ENCODE measurements at regions not wholly inside any gene's neighbourhood (a gene's known extent, or its start where the extent isn't known, plus 50 kb on each side); places are given as distances from the start of the nearest gene placed in this dataset.

- POLR2A ChIA-PET = no interaction called here
- H3K4me1 Mint-ChIP-seq = no peaks in the 10 kb centered on the region
- no peak overlapping the region for H3K27ac Mint-ChIP-seq
- no peak for DNase-seq
- H3K4me3 Mint-ChIP-seq = no peak overlapping the region
- no peaks in the 10 kb centered on the region for H3K36me3 Mint-ChIP-seq (ENCODE audit: low read depth)
- H3K9me3 Mint-ChIP-seq = no peaks in the 10 kb centered on the region
- peaks cover 19% of the 10 kb centered on the region for H3K27me3 Mint-ChIP-seq
- CTCF ChIA-PET = no interaction called here
Observed at GRCh38 chr9:99472240-99472915, 250.3 kb downstream of the SEC61B start.

GRCh38 chr9:99472916-99473245 is 250.8 kb downstream of the SEC61B start:
- peaks cover 16% of the 10 kb centered on the region for H3K27me3 Mint-ChIP-seq
- H3K4me3 Mint-ChIP-seq = no peak overlapping the region
- no peak overlapping the region for H3K27ac Mint-ChIP-seq
- no peaks in the 10 kb centered on the region for H3K36me3 Mint-ChIP-seq (ENCODE audit: low read depth)
- H3K9me3 Mint-ChIP-seq = no peaks in the 10 kb centered on the region
- ChIA-PET POLR2A (no interaction called here), CTCF (no interaction called here)
- H3K4me1 Mint-ChIP-seq = no peaks in the 10 kb centered on the region
- no peak for DNase-seq

GRCh38 chr9:99474186-99474585 is 252.1 kb downstream of the SEC61B start:
- Mint-ChIP-seq H3K9me3 (no peaks in the 10 kb centered on the region), H3K4me1 (no peaks in the 10 kb centered on the region), H3K4me3 (no peak overlapping the region), H3K36me3 (ENCODE audit: low read depth) (no peaks in the 10 kb centered on the region), H3K27me3 (peaks cover 16% of the 10 kb centered on the region), H3K27ac (no peak overlapping the region)
- ChIA-PET CTCF (no interaction called here), POLR2A (interaction anchor here (0.6 kb wide), 1 partner anchor 14 kb away, joined by 4 read pairs; no protein-coding TSS in a partner anchor)
- no peak for DNase-seq

- POLR2A ChIA-PET = no interaction called here
- Mint-ChIP-seq H3K36me3 (ENCODE audit: low read depth) (no peaks in the 10 kb centered on the region), H3K27ac (no peak overlapping the region), H3K9me3 (no peaks in the 10 kb centered on the region), H3K4me3 (no peak overlapping the region), H3K4me1 (no peaks in the 10 kb centered on the region), H3K27me3 (peaks cover 16% of the 10 kb centered on the region)
- CTCF ChIA-PET = no interaction called here
- no peak for DNase-seq
Observed at GRCh38 chr9:99475401-99476065, 253.5 kb downstream of the SEC61B start.

- H3K9me3 Mint-ChIP-seq = no peaks in the 10 kb centered on the region
- no peak for DNase-seq
- H3K27ac Mint-ChIP-seq = no peak overlapping the region
- no peaks in the 10 kb centered on the region for H3K36me3 Mint-ChIP-seq (ENCODE audit: low read depth)
- CTCF ChIA-PET = interaction anchor here (1.4 kb wide), 1 partner anchor 10 kb away, joined by 4 read pairs; no protein-coding TSS in a partner anchor
- H3K27me3 Mint-ChIP-seq = peaks cover 17% of the 10 kb centered on the region
- H3K4me1 Mint-ChIP-seq = no peaks in the 10 kb centered on the region
- no peak overlapping the region for H3K4me3 Mint-ChIP-seq
- POLR2A ChIA-PET = no interaction called here
Observed at GRCh38 chr9:99478469-99479027, 256.5 kb downstream of the SEC61B start.

GRCh38 chr9:99479929-99480328 is 257.8 kb downstream of the SEC61B start:
- H3K9me3 Mint-ChIP-seq = no peaks in the 10 kb centered on the region
- H3K4me1 Mint-ChIP-seq = no peaks in the 10 kb centered on the region
- H3K4me3 Mint-ChIP-seq = no peak overlapping the region
- POLR2A ChIA-PET = no interaction called here
- H3K27ac Mint-ChIP-seq = no peak overlapping the region
- CTCF ChIA-PET = interaction anchor here (1.3 to 1.4 kb wide), 2 partner anchors 9 to 17 kb away, joined by 4 to 5 read pairs; no protein-coding TSS in a partner anchor
- no peaks in the 10 kb centered on the region for H3K36me3 Mint-ChIP-seq (ENCODE audit: low read depth)
- no peak for DNase-seq
- H3K27me3 Mint-ChIP-seq = peaks cover 21% of the 10 kb centered on the region

GRCh38 chr9:99485459-99485858 is 263.4 kb downstream of the SEC61B start:
- Mint-ChIP-seq H3K27me3 (peaks cover 25% of the 10 kb centered on the region), H3K4me3 (no peak overlapping the region), H3K36me3 (ENCODE audit: low read depth) (no peaks in the 10 kb centered on the region), H3K27ac (no peak overlapping the region), H3K9me3 (no peaks in the 10 kb centered on the region), H3K4me1 (no peaks in the 10 kb centered on the region)
- no peak for DNase-seq
- ChIA-PET POLR2A (no interaction called here), CTCF (no interaction called here)

GRCh38 chr9:99486684-99487083 is 264.6 kb downstream of the SEC61B start:
- DNase-seq = no peak
- Mint-ChIP-seq H3K4me3 (no peak overlapping the region), H3K27ac (no peak overlapping the region), H3K9me3 (no peaks in the 10 kb centered on the region), H3K27me3 (peaks cover 24% of the 10 kb centered on the region), H3K4me1 (peaks cover under 1% of the 10 kb centered on the region), H3K36me3 (ENCODE audit: low read depth) (no peaks in the 10 kb centered on the region)
- POLR2A ChIA-PET = no interaction called here
- CTCF ChIA-PET = interaction anchor here (0.6 to 0.7 kb wide), 2 partner anchors 21 to 481 kb away, joined by 3 to 5 read pairs; no protein-coding TSS in a partner anchor

- no peak overlapping the region for H3K4me3 Mint-ChIP-seq
- H3K27ac Mint-ChIP-seq = no peak overlapping the region
- H3K4me1 Mint-ChIP-seq = peaks cover 4% of the 10 kb centered on the region
- CTCF ChIA-PET = interaction anchor here (1.4 kb wide), 1 partner anchor 9 kb away, joined by 4 read pairs; no protein-coding TSS in a partner anchor
- H3K36me3 Mint-ChIP-seq (ENCODE audit: low read depth) = no peaks in the 10 kb centered on the region
- no peak for DNase-seq
- POLR2A ChIA-PET = interaction anchor here (0.5 kb wide), 1 partner anchor 14 kb away, joined by 4 read pairs; no protein-coding TSS in a partner anchor
- peaks cover 25% of the 10 kb centered on the region for H3K27me3 Mint-ChIP-seq
- no peaks in the 10 kb centered on the region for H3K9me3 Mint-ChIP-seq
Observed at GRCh38 chr9:99488131-99489059, 266.3 kb downstream of the SEC61B start.

- CTCF ChIA-PET = interaction anchor here (0.6 to 1.4 kb wide), 2 partner anchors 10 to 225 kb away, joined by 3 to 4 read pairs; no protein-coding TSS in a partner anchor
- no peak for DNase-seq
- POLR2A ChIA-PET = no interaction called here
- no peak overlapping the region for H3K27ac Mint-ChIP-seq
- H3K36me3 Mint-ChIP-seq (ENCODE audit: low read depth) = no peaks in the 10 kb centered on the region
- H3K4me1 Mint-ChIP-seq = peaks cover 4% of the 10 kb centered on the region
- H3K4me3 Mint-ChIP-seq = no peak overlapping the region
- peaks cover 19% of the 10 kb centered on the region for H3K27me3 Mint-ChIP-seq
- no peaks in the 10 kb centered on the region for H3K9me3 Mint-ChIP-seq
Observed at GRCh38 chr9:99489060-99489413, 267.0 kb downstream of the SEC61B start.

- Mint-ChIP-seq H3K9me3 (no peaks in the 10 kb centered on the region), H3K27me3 (peaks cover 18% of the 10 kb centered on the region), H3K4me1 (peaks cover 4% of the 10 kb centered on the region), H3K4me3 (no peak overlapping the region), H3K27ac (no peak overlapping the region), H3K36me3 (ENCODE audit: low read depth) (no peaks in the 10 kb centered on the region)
- POLR2A ChIA-PET = interaction anchor here (0.6 kb wide), 1 partner anchor 129 kb away, joined by 3 read pairs; no protein-coding TSS in a partner anchor
- no peak for DNase-seq
- CTCF ChIA-PET = no interaction called here
Observed at GRCh38 chr9:99490729-99491128, 268.6 kb downstream of the SEC61B start.

- Mint-ChIP-seq H3K9me3 (no peaks in the 10 kb centered on the region), H3K27ac (no peak overlapping the region), H3K36me3 (ENCODE audit: low read depth) (no peaks in the 10 kb centered on the region), H3K4me3 (no peak overlapping the region), H3K27me3 (peaks cover 18% of the 10 kb centered on the region), H3K4me1 (peaks cover 4% of the 10 kb centered on the region)
- POLR2A ChIA-PET = no interaction called here
- no peak for DNase-seq
- CTCF ChIA-PET = no interaction called here
Observed at GRCh38 chr9:99491408-99492158, 269.5 kb downstream of the SEC61B start.

Measured in activated CD4-positive, alpha-beta T cell treated with anti-CD3 and anti-CD28 coated beads, Interleukin-2, amount 10 ng/mL, durations not matched to agents 7 days and 5 days (primary cell).